Activated CD4-positive, alpha-beta T cell treated with anti-CD3 and anti-CD28 coated beads, Interleukin-2, amount 50 U/mL, for 48 hours (primary cell): ENCODE measurements at regions not wholly inside any gene's neighbourhood (a gene's known extent, or its start where the extent isn't known, plus 50 kb on each side); places are given as distances from the start of the nearest gene placed in this dataset.
"Not testable (repeated sequence)": the region's sequence is repeated elsewhere in the genome, so short reads cannot be mapped to it uniquely, and the experiment has no call there.

Experiments
- DNase-seq, 2 experiments: peaks; one replicate each; pipeline ENCODE4 v3.0.0-alpha.2; 2020

DNA sequence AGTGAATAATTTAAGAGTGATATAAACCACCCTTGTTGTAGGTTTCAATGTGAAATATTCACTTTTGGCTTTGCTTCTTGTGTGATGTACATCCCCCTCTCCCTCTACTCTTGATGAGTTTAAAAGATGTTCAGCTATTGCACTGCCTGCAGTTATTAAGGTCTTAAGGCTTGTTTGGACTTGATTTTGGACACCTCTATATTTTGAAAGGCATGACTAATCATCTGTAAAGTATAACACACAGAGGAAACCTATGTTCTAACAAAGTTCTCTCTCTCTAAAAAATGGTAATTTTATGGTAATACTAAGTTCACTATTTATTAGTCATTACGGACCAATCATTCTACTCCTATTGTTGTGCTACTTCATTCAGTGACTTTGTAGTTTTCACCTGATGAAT, 1719.9 kb downstream of the GRIK2 start:
- DNase-seq = no peak

DNA sequence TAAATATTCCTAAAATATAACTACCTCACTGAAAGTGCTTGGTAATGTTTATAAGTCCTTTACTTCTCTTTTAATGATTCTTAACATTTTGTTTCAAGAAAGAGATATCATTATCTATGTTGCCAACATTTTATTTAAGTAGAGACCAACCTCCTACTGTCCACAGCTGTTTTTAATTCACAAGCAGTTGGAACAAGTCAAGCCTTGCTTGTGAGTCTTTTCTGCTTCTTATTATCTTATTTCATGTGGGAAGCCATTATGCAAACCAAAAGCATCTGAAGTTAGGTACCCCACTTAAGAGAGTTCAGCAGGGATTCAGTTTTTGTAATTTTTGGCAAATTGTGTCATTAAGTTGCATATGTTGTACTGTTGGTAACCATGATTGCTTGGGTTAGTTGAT, 1714.5 kb downstream of the GRIK2 start:
- no peak for DNase-seq

- no peak for DNase-seq
These were observed 1712.2 kb downstream of the GRIK2 start for GRCh38 chr6:103105686-103106085.

DNA sequence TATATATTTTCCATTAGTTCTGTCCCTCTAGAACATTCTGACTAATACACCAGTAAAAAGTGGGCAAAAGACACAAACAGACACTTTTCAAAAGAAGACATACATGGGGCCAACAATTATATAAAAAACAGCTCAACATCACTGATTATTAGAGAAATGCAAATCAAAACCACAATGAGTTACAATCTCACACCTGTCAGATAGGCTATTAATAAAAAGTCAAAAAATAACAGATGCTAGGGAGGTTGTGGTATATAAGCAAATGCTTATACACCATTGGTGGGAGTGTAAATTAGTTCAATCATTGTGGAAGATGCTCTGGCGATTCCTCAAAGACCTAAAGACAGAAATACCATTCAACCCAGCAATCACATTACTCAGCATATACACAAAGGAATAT, 1707.8 kb downstream of the GRIK2 start:
- no peak for DNase-seq

- DNase-seq = not testable (repeated sequence)
These were observed 1698.9 kb downstream of the GRIK2 start for GRCh38 chr6:103092414-103092813.

GRCh38 chr6:103085801-103086200, 1692.3 kb downstream of the GRIK2 start:
- no peak for DNase-seq

- no peak for DNase-seq
These were observed 1688.5 kb downstream of the GRIK2 start for GRCh38 chr6:103081876-103082630.

GRCh38 chr6:103081126-103081525, 1687.6 kb downstream of the GRIK2 start:
- no peak for DNase-seq

DNA sequence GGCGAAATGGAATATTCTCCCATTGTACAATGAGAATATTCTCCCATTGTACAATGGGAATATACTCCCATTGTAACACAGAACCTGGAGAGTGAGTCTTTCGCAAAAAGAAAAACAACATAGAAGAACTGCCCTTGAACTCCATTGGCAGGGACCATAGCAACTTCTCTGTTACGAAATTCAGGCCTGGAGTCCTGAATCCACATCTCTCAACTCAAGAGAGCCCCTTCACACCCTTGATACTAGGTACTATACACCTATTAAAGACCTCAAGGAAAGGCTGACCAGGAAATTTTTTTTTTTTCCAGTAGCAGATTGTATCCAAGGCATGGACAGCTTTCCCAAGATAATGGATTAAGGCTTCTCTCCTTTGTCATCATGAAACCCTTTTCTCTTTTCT, 1687.0 kb downstream of the GRIK2 start:
- no peak for DNase-seq

GRCh38 chr6:103079867-103080266, 1686.4 kb downstream of the GRIK2 start:
- no peak for DNase-seq

DNA sequence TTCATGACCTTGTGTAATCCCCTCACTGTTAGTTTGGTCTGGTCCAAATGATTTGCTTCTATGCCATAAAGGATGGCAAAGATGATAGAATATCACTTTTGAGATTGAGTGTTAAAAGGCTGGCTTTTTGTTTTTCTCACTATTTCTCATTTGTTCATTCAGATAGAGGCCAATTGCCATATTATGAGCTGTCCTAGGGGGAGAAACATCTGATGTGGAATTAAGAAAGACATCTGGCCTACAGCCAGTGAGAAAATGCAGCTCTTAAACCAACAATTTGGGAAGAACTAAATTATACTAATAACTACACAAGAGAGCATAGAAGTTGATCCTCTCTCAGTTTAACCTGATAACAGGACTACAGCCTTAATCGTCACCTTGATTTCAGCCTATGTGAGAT, 1668.6 kb downstream of the GRIK2 start:
- DNase-seq = no peak

GRCh38 chr6:103047567-103047966, 1654.1 kb downstream of the GRIK2 start:
- DNase-seq = no peak

DNA sequence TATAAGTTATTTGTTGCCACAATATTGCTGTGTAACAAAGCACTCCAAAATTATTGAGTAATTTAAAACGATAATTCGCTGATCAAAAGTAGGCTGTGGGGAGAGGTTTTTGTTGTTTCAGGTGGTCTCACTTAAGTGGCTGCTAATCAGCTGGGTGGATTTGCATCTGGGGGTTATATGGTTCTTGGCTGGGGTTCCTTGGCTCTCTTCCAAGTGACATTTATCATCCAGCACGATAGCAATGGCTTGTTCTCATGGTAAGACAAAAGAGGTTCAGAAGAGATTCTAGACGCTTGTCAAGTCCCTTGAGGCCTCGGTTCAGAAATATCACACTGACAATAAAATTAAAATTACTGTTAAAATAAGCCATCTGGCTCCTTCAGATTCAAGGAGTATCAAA, 1648.8 kb downstream of the GRIK2 start:
- no peak for DNase-seq

DNA sequence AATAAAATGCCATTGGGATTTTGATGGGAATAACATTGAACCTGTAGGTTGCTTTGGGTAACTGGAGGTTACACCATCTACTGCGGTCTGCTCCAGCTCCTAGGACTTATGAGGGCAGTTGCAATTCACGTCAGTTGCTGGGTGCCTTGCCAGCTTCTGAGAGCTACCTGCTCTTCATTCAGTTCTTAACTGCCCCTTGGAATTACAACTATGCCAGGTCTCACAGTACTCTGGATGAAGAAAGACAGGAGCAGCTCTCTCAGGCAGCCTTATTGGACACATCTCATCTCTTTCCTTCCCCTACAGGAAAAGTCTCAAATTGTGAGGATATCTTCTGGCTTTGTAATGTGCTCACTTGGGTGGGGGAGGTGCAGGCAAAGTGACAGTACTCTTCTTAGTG, 1643.3 kb downstream of the GRIK2 start:
- DNase-seq = no peak

GRCh38 chr6:103027271-103027931, 1633.9 kb downstream of the GRIK2 start:
- no peak for DNase-seq

DNA sequence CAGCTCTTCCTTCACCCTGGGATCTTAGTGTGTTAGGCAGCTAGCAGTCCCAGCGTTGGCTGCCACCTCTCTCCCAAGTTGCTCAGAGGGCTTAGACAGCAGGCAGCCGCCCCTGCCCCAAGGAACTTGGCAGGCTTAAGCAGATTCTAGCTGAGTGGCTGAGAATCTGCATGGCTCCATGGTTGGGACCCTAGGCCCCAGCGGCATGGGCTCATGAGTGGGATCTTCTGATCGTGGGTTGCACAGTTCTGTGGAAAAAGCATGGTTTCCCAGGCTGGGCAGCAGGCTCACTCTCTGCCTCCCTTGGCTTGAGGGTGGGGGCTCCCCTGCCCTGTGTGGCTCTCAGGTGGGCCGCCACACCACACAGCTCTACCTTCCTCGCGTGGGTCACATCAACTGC, 1624.9 kb downstream of the GRIK2 start:
- no peak for DNase-seq

- no peak for DNase-seq
These were observed 1624.4 kb downstream of the GRIK2 start for GRCh38 chr6:103017878-103018277.

- DNase-seq = no peak
These were observed 1618.1 kb downstream of the GRIK2 start for GRCh38 chr6:103011605-103012004.

GRCh38 chr6:103002282-103002681, 1608.8 kb downstream of the GRIK2 start:
- no peak for DNase-seq

DNA sequence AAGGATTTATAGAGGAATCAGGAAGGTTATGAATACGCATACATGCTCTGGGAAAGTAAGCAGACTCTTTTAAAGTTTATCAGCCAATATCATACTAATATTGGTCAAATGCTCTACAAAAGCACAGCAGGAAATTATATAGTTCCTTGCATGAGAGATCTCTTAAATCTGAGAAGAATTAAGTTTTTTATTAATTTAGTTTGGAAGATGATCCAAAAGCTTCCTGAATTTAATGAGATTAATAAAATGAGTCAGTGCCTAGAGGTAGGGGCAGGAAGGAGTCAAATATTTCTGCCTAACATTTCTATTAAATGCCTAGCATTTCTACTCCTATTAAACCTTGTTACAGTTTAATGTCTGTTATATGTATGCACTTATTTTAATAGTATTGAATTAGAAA, 1608.2 kb downstream of the GRIK2 start:
- DNase-seq = no peak

DNA sequence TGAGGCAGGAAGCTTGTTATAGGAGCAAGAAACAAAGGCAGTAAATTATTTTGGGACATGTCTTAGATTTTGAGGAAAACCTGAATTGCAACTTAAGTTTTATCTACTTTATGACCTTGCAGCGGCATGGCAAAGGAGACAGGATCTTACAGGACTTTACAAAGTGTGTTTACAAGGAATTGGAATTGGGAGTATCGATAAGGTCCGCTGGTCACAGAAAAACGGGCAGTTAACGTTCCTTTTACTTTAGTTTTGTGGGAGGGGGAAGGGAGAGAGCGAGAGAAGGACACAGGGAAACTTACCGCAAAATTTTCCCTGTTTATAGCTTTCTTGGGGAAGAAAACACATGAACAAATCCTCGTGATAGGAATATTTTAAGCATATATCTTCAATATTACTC, 1607.2 kb downstream of the GRIK2 start:
- DNase-seq = no peak

GRCh38 chr6:102995491-102995890, 1602.0 kb downstream of the GRIK2 start:
- DNase-seq = no peak

DNA sequence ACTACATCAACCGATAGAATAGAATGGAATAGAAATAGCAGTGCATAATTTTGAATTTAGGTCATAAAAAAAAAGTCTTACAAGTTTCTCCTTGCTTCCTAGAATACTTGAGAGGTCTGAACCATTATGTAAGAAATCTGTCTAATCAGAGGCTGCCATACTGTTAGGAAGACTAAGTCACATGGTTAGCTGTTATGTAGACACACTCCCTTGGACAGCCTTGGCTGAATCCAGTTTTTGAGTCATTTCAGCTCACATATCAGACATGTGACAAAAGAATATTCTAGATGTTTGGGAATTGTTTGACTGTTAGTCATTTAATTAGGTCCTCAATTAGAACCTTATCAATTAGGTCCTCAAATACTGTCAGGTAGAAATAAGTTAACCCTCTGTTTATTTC, 1601.4 kb downstream of the GRIK2 start:
- DNase-seq = no peak

- no peak for DNase-seq
These were observed 1592.6 kb downstream of the GRIK2 start for GRCh38 chr6:102986086-102986485.

- DNase-seq = no peak
These were observed 1590.8 kb downstream of the GRIK2 start for GRCh38 chr6:102984357-102984756.
